OCI-LY1 (cell line): ENCODE measurements at regions not wholly inside any gene's neighbourhood (a gene's known extent, or its start where the extent isn't known, plus 50 kb on each side); places are given as distances from the start of the nearest gene placed in this dataset.

Source experiments
- EZH2 ChIP-seq: fragments of 200-600 bp; sonication (generic), shearing (Covaris generic); IDR thresholded peaks from 2 replicates; pipeline ENCODE4 v1.8.0; 2017; ENCODE audit warnings: borderline replicate concordance, mixed run types, mild to moderate bottlenecking, antibody characterized with exemption, low read length, moderate library complexity, mixed read lengths
- TF ChIP-seq, protein P1 (sequence below): fragments of 200-600 bp; sonication (generic), shearing (Covaris generic); IDR thresholded peaks from 2 replicates; pipeline ENCODE4 v1.5.1; 2017; ENCODE audit warnings: mild to moderate bottlenecking, antibody characterized with exemption, low read length, moderate library complexity, mixed read lengths

DNA sequence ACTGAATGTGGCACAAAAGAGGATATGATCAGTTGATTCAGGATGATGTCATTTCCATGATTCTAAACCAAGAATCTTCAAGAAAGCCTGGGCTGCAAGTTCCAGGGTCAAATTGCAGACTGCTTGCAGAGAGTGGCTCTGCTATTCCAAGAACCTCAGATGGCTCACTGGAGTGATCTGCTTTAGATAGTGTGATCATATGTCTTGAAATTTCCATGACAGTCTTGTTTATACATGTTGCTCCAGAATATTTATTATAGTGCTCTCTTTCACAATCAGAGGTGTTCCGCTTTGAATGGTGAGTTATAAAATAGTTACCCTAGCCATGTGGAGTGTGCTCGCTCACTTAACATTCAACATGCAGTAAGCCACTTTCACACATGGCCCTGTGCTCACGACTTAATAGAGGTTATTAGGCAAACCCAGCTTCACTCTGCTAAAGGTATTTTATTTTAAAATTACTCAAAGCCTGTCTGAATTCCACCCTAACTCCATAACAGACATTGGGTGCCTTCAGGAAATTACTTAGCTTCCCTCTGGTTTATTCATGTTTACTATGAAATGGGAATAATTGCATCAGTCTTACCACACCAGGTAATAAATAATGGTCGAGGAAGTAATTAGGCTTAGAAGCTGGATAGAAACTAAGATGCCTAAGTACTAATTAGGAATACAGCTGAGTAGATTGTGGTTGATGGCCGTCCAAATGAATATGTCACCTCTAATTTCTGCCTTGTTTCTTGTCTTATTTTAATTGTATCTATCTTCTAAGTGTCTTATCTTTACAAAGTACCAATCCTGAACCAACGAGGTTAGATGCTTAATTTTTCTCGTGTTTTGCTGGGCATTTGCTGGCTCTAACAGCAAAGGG is 187.9 kb downstream of the ETS1 start:
- TF ChIP-seq, protein P1, sequence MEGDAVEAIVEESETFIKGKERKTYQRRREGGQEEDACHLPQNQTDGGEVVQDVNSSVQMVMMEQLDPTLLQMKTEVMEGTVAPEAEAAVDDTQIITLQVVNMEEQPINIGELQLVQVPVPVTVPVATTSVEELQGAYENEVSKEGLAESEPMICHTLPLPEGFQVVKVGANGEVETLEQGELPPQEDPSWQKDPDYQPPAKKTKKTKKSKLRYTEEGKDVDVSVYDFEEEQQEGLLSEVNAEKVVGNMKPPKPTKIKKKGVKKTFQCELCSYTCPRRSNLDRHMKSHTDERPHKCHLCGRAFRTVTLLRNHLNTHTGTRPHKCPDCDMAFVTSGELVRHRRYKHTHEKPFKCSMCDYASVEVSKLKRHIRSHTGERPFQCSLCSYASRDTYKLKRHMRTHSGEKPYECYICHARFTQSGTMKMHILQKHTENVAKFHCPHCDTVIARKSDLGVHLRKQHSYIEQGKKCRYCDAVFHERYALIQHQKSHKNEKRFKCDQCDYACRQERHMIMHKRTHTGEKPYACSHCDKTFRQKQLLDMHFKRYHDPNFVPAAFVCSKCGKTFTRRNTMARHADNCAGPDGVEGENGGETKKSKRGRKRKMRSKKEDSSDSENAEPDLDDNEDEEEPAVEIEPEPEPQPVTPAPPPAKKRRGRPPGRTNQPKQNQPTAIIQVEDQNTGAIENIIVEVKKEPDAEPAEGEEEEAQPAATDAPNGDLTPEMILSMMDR, result no peak
- no peak for TF ChIP-seq EZH2
